GM12892 (cell line): ENCODE measurements at regions not wholly inside any gene's neighbourhood (a gene's known extent, or its start where the extent isn't known, plus 50 kb on each side); places are given as distances from the start of the nearest gene placed in this dataset.

Experiments used
- POLR2A ChIP-seq: IDR thresholded peaks from 2 replicates; pipeline ENCODE4 v1.6.1; 2011; ENCODE audit warnings: low read depth, low read length, control low read depth
- POLR2AphosphoS5 ChIP-seq: IDR thresholded peaks from 2 replicates; pipeline ENCODE4 v1.6.1; 2011; ENCODE audit warnings: low read depth, low read length, control low read depth
- TAF1 ChIP-seq: IDR thresholded peaks from 2 replicates; pipeline ENCODE4 v1.6.1; 2011; ENCODE audit warnings: low read depth, mild to moderate bottlenecking, control low read depth, low read length, borderline replicate concordance

GRCh38 chr10:56928714-56929113, 567.7 kb upstream of the ZWINT start:
- no peak for TF ChIP-seq TAF1
- TF ChIP-seq POLR2A = no peak
- no peak for TF ChIP-seq POLR2AphosphoS5
